ENCODE measurements at regions not wholly inside any gene's neighbourhood (a gene's known extent, or its start where the extent isn't known, plus 50 kb on each side); places are given as distances from the start of the nearest gene placed in this dataset.
"Not testable (repeated sequence)": the region's sequence is repeated elsewhere in the genome, so short reads cannot be mapped to it uniquely, and the experiment has no call there.

- no peak for DNase-seq
Measured at GRCh38 chr5:29197631-29198454, 1995.6 kb upstream of the CDH6 start.

GRCh38 chr5:29193972-29194371 lies 1999.5 kb upstream of the CDH6 start:
- no peak for DNase-seq

GRCh38 chr5:29191269-29192048 lies 2002.0 kb upstream of the CDH6 start:
- DNase-seq = not testable (repeated sequence)

DNA sequence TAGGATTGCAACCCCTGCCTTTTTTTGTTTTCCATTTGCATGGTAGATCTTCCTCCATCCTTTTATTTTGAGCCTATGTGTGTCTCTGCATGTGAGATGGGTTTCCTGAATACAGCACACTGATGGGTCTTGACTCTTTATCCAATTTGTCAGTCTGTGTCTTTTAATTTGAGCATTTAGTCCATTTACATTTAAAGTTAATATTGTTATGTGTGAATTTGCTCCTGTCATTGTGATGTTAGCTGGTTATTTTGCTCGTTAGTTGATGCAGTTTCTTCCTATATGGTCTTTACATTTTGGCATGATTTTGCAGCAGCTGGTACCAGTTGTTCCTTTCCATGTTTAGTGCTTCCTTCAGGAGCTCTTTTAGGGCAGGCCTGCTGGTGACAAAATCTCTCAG lies 2003.1 kb upstream of the CDH6 start:
- DNase-seq = not testable (repeated sequence)

- DNase-seq = not testable (repeated sequence)
Measured at GRCh38 chr5:29186380-29186779, 2007.1 kb upstream of the CDH6 start.

DNA sequence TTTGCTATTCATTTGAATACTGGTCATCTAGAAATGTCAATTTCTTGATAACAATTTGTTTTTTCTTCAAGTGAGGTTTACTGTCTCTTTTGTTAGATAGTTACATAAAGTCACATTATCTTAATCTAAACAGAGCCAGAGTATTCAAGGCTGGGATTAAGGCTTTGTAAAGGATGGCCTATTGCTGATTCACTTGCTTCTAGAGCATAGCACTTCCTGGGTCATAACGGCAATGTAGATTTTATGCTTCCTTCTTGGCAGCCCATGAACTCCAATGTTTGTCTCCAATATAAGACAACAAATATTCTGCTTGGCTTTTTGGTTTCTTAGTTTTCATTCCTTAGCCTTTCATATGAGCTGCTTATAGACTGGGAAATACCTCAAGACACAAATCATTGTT lies 2007.9 kb upstream of the CDH6 start:
- DNase-seq = no peak

DNA sequence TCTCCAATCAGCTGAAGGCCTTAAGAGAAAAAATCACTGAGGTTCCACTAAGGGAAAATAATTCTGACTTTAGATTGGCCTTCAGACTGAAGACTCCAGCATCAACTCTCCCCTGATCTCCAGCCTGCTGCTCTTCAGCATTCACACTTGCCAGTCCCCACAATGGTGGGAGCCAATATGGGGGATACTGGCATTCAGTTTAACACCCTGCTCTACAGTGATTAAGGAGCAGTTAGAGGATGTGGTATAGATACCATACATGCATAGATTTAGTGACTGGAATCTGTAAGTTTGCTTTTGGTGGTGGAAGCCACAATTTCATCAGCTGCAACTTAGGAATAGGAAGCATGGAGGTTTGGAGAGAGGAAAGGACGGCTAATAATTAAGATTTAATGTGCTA lies 2017.7 kb upstream of the CDH6 start:
- DNase-seq = no peak

DNA sequence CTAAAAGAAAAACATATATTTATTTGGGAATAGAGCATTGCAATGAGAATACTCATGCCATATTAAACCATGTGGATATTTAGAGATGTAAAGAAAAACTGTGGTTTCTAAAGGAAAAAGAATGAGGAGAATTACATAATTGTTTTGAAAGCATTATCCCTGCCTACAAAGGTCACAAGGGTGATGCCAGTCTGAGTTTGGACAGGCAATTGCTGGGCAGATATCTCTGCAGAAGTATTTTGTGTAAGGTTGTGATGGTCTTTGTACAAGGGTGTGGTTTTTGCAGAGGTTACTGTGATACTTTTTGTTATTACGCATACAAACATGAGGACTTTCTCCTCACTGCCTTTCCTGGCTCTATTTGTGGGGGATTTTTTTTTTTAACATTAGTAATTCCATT lies 2022.9 kb upstream of the CDH6 start:
- DNase-seq = no peak

DNA sequence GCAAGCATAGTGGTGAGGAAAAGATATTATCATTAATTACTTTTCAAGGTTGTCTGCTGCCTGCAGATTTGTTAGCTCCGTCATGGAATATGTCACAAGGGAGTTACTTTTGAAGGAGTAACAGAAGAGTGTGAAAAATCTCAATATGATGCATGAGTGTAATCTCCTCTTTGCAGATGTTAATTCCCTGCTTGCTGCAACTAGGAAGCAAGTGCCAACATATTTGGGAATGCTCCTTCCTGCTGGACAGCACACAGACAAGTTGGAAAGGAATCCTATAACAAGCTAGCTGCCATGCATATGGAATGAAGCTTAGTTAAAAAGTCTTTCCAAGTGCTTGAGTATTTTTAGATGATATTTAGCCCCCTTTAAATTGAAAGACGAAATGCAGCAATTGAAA lies 2023.6 kb upstream of the CDH6 start:
- DNase-seq = no peak

DNA sequence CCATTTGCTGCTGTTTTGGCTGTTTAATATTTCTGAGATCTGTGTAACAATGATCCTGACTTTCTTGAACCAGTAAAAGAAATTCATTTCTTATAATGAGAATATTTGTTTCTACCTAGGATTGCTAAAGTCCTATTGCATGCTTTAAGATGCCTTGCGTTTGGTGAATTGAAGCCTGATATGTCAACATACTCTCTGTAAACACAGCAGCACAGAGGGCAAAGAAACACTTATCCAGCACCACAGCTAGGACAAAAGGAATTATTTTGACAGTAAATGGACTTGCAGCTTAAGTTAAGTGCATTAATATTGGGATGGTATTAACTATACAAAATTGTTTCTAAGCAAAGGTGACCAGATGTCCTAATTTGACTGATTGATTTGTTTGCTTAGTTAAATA lies 2031.2 kb upstream of the CDH6 start:
- DNase-seq = no peak

GRCh38 chr5:29161399-29162291 lies 2031.8 kb upstream of the CDH6 start:
- no peak for DNase-seq

DNA sequence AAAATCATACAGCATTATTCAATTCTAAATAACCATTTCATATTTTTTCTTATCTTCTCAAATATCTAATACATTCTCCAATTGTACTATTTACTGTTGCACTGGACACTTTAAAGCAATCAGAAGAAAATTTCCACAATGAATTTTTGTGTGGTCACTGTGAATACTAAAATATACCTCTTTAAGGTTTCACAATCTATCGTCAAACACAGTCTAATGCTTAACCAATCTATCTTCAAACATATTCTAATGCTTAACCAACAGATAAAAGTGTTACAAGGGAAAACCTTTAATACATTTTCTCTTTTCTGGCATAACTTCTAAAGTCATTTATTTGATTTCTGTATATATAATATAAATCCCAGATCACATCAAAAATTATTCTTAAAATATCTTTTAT lies 2035.5 kb upstream of the CDH6 start:
- DNase-seq = no peak

- no peak for DNase-seq
Measured at GRCh38 chr5:29150840-29151239, 2042.6 kb upstream of the CDH6 start.

DNA sequence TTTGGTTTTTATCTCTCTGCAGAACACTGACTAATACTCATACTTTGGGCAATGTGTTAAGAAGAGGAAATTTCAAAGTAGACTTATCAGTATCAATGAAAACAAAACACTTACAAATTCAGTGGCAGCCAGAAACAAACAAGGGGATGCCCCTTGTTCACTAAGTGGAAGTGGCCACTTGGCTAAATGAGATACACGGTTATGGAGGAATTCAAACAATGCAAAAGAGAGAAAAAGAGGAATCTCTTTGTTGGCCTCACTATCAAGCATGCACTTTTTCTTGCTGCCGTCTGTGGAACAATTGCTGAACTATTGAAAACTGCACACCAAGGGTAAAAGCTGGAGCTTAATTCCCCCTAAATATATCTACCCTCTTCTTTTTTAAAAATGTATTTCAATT lies 2044.9 kb upstream of the CDH6 start:
- no peak for DNase-seq

- no peak for DNase-seq
Measured at GRCh38 chr5:29148073-29148472, 2045.4 kb upstream of the CDH6 start.

DNA sequence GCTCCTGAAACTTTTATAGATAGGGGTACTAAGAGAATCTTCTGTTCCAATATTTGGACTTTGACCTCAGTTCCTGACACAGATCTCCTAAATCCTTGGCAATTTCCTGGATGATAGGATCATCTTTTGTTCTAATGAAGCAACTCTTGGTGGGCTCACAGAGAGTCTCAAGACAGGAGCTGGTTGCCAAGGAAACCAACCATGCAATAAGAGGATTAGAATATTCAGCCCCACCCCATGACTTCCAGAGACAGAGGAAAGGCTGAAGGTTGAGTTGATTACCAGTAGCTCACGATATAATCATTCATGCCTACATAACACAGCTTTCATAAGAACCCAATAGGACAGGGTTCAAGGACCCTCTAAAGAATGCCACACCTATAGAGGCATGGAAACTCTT lies 2050.2 kb upstream of the CDH6 start:
- no peak for DNase-seq

DNA sequence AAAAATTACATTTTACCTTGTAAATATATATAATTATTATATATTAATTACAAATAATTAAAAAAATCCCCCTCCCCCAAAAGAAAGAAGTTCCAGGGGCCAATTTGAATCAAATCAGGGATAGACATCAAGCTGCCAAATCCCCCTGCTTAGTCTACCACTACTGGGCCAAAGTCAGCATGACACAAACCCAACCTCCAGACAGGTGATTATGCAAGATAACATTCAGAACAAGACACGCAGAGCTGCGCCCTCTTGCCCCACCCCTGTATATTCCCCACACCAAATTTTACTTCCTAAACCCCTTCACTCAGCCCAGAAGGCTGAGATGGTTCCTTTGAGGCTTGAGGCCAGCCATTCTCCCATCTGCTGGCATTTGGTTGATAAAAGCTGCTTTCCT lies 2059.1 kb upstream of the CDH6 start:
- no peak for DNase-seq

DNA sequence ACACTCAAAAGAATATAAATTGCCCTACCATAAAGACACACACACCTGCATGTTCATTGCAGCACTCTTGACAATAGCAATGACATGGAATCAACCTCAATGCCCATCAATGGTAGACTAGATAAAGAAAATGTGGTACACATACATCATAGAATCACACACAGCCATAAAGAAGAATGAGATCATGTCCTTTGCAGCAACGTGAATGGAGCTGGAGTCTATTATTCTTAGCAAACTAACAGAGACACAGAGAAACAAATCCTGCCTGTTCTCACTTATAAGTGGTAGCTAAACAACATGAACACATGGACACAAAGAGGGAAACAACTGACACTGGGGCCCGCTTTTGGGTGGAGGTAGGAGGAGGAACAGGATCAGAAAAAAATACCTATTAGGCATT lies 2062.2 kb upstream of the CDH6 start:
- DNase-seq = no peak

DNA sequence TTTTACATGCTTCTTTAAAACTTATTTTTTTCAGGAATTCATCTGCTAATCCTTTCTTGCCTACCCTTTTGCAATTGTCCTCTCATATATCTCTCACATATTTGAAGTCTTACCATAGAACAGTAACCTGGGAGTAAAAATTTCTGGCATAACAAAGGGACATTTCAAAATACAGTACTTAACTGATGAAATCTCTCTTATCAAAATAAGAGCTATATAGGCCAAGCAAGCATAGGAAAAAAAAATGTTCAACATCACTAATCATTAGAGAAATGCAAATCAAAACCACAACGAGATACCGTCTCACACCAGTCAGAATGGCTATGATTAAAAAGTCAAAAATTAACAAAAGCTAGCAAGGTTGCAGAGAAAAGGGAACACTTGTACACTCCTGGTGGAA lies 2062.7 kb upstream of the CDH6 start:
- no peak for DNase-seq

- DNase-seq = not testable (repeated sequence)
Measured at GRCh38 chr5:29127524-29128156, 2065.8 kb upstream of the CDH6 start.

DNA sequence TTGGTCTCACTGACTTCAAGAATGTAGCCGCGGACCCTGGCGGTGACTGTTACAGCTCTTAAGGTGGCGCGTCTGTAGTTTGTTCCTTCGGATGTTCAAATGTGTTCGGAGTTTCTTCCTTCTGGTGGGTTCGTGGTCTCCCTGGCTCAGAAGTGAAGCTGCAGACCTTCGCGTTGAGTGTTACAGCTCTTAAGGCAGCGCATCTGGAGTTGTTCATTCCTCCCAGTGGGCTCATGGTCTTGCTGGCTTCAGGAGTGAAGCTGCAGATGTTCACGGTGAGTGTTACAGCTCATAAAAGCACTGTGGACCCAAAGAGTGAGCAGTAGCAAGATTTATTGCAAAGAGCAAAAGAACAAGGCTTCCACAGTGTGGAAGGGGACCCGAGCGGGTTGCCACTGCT lies 2067.0 kb upstream of the CDH6 start:
- not testable (repeated sequence) for DNase-seq

GRCh38 chr5:29122306-29122705 lies 2071.2 kb upstream of the CDH6 start:
- DNase-seq = no peak

GRCh38 chr5:29114331-29114768 lies 2076.0 kb upstream of the CDH9 start:
- DNase-seq = no peak

All from NCI-H2029 treated with DMSO at 0.1 percent for 48 hours (cell line).